Keratinocyte (primary cell): ENCODE measurements at regions not wholly inside any gene's neighbourhood (a gene's known extent, or its start where the extent isn't known, plus 50 kb on each side); places are given as distances from the start of the nearest gene placed in this dataset.

Experiments
- EZH2 ChIP-seq: IDR thresholded peaks from one replicate; pipeline ENCODE4 v1.6.1; 2012; ENCODE audit warnings: inconsistent platforms, mild to moderate bottlenecking, low read length, moderate library complexity
- TF ChIP-seq, protein P1 (sequence below), 3 experiments: IDR thresholded peaks in 1 of 3; conservative IDR thresholded peaks in 1 of 3; optimal IDR thresholded peaks in 1 of 3; 2 replicates in 2 of 3; 3 replicates in 1 of 3; pipeline versions ENCODE3 to v1.5.1; 2011; ENCODE audit warnings: low read length in 3 of 3, mild to moderate bottlenecking in 3 of 3, moderate library complexity in 2 of 3, control low read depth in 1 of 3, inconsistent platforms in 1 of 3; ENCODE audit not compliant: insufficient read depth in 2 of 3; ENCODE audit errors: extremely low read depth in 1 of 3

DNA sequence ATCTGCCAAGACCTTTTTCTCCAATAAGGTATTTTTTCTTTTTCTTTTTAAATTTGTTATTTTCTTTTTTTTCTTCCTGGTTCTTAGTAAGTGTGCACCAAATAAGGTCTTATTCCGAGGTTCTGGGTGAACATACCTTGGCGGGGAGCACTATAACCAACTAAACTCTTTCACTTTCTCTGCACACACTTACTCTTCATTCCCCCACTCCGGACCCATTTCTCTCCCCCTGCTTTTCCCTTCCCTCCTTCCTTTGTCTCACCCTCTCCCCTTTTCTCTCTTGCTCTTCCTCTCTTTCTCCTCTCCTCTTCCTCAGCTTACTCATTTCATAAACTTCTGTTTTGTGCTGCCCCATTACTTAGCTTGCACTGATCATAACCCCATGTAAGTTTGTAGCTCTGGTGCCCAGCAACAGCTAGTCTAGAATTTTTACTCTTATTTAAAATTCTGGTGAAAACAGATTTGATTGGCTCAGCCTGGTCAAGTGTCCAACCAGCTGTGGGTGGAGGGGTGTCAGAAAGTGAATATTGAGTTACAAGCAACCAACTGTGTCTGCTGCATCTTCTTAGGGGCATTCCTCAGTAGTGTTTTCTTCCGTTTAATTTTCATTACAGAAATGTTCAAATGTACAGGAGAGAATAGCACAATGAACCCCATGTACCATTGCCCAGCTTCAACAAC lies 297.5 kb downstream of the SHQ1 start:
- TF ChIP-seq, protein P1, sequence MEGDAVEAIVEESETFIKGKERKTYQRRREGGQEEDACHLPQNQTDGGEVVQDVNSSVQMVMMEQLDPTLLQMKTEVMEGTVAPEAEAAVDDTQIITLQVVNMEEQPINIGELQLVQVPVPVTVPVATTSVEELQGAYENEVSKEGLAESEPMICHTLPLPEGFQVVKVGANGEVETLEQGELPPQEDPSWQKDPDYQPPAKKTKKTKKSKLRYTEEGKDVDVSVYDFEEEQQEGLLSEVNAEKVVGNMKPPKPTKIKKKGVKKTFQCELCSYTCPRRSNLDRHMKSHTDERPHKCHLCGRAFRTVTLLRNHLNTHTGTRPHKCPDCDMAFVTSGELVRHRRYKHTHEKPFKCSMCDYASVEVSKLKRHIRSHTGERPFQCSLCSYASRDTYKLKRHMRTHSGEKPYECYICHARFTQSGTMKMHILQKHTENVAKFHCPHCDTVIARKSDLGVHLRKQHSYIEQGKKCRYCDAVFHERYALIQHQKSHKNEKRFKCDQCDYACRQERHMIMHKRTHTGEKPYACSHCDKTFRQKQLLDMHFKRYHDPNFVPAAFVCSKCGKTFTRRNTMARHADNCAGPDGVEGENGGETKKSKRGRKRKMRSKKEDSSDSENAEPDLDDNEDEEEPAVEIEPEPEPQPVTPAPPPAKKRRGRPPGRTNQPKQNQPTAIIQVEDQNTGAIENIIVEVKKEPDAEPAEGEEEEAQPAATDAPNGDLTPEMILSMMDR (optimal IDR thresholded peaks at IDR 0.05 in 1 of 3, IDR thresholded peaks at IDR 0.05 in 1 of 3, conservative IDR thresholded peaks at IDR 0.05 in 1 of 3; ENCODE audit: extremely low read depth in 1 of 3, insufficient read depth in 2 of 3, low read length in 3 of 3): no peak
- no peak for TF ChIP-seq EZH2
